NOMO-1 treated with DMSO at 0.1 percent for 48 hours (cell line): ENCODE measurements at regions not wholly inside any gene's neighbourhood (a gene's known extent, or its start where the extent isn't known, plus 50 kb on each side); places are given as distances from the start of the nearest gene placed in this dataset.
A peak's percentile ranks its signal among the peaks of the same experiment; 100 is the strongest.
"Not testable (repeated sequence)": the region's sequence is repeated elsewhere in the genome, so short reads cannot be mapped to it uniquely, and the experiment has no call there.

Experiments used
- DNase-seq: peaks from one replicate; lab custom pipeline; 2025; ENCODE audit not compliant: unreplicated experiment; lab: John Stamatoyannopoulos, UW

DNA sequence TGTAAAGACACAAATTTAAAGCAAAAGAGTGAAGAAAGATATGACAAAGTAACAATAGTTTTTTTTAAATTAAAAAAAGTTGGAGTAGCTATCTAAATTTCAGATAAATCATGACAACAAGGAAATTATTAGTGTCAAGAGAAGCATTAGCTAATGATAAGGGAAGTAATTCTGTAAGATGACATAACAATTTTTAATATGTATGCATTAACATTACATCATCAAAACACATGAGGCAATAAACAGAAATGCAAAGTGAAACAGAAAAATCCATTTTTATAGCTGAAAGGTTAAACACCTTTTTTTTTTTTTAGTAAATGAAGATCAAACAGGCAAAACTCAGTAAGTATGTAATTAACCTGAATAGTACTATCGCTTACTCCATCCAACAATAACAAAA, 804.9 kb upstream of the PRR20A start:
- DNase-seq, result no peak

DNA sequence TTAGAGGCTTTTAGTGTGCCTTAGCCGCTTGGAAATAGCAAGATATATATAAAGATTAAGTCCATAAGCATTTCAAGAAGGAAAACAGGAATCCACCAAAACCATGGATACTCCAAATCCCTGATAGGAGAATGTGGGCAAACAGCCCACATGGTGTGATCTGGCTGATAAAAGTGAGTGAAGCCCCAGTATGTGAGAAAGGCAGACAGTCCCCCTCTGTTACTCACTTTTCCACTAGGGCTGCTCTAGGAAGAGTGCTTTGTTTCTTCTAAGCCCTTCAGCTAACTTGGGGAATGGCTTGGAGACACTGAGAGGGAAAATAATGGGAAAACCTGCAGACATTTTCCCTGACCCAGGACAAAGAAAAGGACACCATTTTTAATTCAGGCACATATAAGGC, 802.3 kb upstream of the PRR20A start:
- DNase-seq, result no peak

DNA sequence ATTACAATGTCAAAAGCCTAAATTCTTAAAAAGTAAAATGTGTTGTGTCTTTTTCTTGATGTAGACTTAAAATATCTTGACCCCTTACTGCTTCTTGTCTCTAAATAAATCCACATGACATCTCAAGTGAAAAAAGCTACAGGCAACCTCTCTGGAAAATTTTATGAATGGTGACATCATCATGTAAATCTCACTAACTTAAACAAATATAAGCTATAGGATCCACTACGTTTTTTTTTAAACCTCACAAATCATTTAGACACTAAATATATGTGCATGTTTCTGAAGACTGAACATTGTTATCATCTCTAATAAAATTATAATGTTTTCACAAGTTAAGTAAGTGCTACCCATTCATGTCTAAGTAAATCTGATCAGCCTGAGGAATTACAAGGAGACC, 793.7 kb upstream of the PRR20A start:
- no peak for DNase-seq

DNA sequence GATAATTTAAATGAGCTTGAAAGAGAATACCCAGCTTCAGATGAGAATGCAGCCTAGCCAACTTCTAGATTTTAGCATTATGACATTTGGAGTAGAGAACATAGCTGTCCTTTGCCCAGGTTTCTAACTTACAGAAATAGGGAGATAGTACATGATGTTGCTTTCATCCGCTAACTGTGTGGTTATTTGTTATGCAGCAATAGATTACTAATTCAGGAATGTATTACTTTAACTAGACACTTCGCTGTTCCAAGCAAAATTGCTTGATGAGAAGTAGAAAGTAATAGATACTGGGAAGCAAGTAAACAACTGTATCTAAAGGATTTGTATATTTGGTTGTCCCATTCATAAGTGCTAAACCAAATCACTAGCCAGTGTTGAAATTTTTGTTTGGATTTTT, 790.9 kb upstream of the PRR20A start:
- no peak for DNase-seq

DNA sequence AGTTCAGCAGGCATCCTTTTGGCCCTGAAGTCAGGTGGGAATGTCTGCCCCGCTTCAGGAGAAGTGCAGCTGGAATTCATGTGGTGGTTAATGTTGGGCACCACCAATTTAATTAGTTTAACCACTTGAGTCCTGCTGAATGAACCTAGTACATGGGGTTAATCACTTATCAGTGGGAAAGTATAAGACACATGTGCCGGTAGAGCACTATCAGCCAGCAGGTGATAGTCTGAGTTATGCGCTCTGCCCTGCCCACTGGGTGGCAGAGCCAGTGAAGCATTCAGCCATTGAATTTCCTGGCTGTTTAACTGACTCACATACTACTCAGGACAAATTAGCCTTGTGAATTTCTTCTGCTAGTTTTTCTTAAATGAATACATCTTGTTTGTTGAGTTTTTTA, 789.7 kb upstream of the PRR20A start:
- DNase-seq, result no peak

DNA sequence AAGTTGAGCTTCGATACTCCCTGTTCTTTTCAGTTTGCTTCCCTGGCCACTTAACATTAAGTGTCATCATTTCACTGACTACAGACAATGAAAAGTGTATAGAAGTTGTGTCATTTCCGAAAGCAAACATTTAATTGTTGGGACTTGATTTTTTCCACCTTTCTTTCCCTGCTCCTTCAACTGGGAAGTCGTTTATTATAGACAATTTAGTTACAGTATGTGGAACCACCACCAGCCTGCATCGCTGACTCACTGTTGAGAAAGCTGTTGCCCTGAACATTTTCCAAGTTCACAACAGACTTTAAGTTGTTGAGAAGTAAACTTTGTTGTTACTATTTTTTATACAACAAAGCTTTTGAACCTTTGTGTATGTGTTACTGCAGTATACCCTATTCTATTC, 788.4 kb upstream of the PRR20A start:
- DNase-seq, result no peak

DNA sequence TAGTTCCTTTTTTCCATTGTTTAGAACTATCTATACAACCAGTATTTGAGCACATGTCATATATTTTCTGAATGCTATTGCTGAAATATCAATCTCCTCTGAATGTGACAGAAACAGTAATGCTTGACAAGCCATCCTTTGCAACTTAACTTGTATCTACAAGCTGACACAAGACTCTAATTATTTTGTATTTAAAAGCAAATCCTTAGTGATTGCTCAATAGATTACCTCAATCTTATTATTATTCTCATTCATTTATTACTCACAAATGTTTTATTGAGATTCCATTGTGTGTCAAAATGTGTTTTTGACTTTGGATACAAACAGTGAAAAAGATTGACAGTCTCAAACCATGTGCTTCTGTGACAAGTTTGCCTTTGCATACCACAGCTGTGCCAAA, 787.8 kb upstream of the PRR20A start:
- no peak for DNase-seq

DNA sequence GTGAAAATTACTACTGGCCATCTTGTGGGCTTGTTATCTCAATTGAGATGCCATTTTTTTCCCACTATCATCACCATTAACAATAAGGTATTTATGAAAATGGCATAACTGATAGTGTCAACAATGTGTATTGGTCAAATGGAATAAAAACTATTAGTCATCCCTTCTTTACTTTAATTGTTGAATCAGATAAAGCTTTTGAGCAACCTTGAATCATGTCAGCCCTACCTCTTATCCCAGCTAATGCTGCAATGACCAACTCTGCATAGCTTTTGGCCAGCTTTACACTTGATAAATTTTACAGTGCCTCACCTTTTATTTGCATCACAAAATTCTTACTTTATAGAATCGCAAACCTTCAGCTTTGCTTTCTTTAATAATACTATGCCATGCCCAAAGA, 784.0 kb upstream of the PRR20A start:
- DNase-seq, result no peak

DNA sequence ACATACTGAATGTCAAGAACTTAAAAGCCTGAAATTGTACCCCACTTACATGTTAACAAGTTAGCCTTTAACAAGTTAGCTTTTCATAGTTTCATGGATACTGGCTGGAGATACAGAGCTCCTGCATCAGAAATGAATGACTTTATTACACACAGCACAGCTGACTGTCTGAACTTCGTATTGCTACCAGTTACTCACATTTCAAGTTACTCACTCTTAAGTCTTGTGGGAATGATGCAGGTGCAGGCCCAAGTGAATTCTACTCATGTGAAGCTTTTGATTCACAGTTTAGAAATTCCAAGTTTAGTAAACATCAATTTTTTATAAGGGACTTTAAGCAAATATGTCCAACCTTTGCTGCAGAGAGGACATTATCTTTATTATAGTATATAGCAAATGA, 762.2 kb upstream of the PRR20A start:
- no peak for DNase-seq

DNA sequence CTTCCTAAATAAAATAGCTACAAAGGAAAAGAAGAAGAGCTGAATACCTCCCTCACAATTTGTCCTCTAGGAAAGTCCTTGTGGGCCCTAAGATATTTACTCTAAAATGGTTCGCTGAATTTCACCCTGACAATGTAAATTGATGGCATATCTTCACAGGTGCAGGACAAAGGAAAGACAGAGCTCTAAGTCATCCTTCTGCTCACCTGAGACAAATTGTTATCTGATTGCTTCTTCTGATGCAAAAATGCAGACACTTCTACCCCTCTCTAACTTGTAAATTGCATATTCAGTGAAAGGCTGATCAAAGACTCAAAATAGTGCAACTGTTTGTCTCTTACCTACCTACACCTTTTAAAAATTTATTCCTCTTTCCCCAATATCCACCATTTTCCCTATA, 747.2 kb upstream of the PRR20A start:
- DNase-seq, result no peak

DNA sequence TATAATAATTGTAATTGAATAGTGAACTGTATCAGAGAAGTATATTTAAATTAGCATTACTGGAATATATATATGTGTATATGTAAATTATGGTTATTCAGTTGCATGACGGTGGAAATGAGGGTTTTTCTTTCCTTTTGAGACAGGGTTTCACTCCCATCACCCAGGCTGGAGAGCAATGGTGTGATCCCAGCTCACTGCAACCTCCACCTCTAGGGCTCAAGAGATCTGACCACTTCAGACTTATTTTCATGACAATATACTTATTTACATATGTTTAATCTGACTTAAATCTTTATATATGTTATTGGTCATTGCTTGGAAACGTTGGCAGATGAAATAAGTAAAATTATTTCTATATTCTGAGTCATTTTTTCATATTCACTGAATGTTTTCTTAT, 744.4 kb upstream of the PRR20A start:
- no peak for DNase-seq

DNA sequence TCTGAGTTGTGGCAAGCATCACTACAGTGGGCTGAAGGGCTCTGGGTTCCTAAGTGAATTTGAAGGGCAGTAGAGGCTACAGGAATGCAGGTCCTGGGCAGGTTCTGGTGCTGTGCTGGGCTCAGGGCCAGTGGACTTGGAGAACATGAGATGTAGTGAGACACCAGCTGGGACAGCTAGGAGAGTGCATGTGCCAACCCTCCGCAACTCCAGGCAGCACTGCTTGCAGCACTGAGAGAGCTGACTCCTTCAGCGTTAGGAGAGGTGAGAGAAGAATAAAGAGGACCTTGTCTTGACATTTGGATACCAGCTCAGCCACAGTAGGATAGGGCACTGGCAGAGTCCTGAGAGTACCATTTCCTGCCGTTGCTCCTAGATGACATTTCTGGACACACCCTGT, 739.9 kb upstream of the PRR20A start:
- no peak for DNase-seq

DNA sequence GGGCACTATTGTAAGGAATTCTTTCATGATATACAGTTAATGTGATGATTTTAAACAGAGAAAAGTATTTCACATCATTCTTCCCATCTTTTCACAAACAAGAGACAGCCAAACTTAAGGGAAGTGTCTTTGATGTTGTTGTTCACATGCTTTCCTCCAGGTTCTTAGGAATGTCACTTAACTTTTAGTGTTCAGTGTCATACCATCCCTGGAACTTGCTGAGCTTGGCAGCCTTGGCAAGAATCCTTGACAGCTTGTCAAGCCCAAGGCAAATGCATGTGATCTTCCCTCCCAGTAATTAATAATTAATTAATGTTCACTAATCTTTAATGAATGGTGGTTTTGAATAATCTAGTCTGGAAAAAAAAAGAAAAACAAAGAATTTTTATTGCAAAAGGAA, 727.9 kb upstream of the PRR20A start:
- DNase-seq, result no peak

DNA sequence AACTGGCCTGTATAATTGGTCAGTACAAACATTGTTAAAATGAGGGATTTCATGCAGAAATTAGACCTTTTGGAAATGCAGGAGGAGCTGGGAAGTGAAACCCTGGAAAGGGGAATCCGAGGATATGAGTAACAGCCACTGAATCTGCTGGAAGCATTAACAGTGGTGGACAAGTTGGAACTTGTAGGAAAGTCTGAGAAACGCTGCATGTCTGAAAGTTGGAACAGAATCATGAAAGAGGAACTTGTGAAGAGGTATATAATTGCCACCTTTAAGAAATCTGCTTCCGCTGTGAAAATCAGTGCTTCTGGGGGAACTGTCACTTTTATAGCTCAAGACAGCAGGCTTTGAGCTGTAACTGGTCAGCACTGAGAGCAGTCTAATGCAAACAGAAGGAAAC, 716.5 kb upstream of the PRR20A start:
- peak; percentile 4 for DNase-seq

DNA sequence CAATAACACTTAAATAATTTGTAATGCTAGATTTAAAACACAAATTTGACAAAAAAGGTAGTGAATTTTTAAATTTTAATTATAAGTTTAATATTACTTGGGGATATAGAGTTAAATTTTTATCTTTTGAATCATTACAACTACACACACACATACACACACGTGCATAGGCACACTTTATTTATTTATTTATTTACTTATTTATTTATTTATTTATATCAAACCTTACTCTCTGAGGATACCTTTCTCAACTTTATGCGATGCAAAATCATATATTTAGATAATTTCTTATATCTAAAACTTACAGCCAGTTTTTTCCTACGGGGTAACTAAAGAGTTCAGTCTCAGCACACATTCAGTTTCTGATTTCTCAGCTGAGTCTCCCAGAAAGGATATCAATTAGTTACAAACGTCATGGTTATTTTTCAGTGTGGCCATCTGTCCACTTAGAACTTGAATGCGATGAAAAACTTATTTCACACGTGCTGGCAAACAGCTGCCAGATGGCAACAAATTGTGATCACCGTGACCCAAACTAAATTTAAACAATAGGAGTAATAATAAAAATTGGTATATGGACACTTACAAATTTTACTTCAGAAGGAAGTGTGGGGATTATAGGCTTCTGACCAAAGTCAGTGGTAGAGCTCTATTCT, 683.1 kb upstream of the PRR20A start:
- DNase-seq, result no peak

DNA sequence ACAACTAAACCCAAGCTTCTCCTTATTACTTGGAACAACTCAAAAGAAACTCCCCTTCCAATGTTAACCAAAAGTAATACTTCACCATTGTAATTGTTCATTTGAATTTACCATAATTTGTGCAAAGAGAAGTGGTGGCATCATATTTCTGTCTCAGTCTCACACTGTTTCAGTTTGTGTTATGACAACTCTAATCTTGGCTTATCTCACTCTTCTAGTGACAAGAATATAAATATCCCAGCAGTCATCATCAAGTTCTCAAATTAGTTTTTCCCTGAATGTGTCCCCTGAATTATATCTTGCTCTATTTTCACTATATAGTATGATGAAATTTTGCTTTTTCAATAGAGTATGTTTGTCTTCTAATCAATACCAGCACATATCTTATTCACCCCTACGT, 681.4 kb upstream of the PRR20A start:
- no peak for DNase-seq

DNA sequence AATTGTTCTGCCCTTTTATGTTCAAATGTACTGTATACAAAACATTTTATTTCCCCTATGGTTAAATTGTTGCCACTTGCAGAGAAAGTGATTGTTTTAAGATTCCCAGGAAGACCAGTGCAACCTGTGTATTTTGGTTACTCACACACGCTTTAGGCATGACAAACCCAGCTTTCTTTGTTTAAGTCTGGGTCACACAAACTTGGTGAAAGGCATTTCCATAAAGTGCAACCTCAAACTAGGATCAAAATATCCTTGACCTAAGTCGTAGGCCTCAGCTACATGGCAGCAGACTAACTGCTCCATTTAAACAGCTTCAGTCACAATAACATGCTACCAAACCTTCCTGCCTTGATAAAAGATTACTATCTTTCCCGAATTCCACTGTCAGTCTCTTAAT, 639.0 kb upstream of the PRR20A start:
- no peak for DNase-seq

DNA sequence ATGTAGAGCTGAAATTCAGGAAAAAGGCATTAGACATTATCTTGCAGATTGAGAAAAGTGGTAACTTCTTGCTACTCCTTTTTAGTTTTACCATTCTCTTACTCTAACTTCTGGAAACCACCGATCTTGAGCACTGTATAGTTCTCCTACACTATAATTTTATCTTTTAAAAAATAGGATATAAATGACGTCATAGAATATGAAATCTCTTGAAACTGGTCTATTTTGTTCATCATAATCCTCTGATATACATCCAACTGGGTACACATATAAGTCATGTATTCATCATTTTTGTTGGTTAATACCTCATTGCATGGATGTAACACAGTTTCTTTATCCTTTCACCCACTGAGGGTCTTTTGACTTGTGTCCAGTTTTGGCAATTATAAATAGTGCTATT, 629.9 kb upstream of the PRR20A start:
- no peak for DNase-seq

DNA sequence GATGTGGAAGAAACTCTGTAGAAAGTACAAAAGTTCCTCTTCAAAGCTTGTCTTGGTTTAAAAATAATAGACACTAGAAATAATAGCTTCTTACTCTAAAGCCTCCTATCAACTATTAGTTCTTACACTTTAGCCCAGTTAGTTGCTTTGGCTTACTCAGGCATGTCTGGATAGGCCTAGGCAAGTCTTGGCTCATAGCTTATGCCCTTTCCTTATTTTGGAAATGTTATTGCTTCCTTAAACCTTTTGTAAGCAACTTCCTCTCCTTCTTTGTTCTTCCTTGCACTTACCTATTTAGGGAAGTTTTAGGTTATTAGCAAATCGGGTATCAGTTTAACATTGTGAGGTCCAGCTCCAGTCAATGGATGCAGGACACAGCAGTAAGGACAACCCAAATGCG, 628.4 kb upstream of the PRR20A start:
- not testable (repeated sequence) for DNase-seq

DNA sequence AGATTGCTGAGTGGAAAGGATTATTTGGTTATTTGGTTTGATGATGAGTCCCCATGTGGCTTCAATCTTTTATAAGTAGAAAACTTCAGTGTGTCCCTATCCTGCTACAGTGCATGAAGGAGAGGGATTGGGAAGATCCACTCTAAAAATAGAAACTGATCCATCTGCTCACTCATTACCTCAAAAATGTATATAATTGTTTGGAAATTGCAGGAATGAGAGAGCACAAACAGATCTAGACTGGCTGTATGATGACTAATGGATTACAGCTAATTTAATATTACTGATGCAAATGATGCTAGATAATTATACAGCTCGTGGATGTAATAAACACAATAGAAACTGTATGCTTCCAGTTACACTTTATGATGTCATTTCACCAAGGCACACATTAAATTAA, 625.3 kb upstream of the PRR20A start:
- no peak for DNase-seq

DNA sequence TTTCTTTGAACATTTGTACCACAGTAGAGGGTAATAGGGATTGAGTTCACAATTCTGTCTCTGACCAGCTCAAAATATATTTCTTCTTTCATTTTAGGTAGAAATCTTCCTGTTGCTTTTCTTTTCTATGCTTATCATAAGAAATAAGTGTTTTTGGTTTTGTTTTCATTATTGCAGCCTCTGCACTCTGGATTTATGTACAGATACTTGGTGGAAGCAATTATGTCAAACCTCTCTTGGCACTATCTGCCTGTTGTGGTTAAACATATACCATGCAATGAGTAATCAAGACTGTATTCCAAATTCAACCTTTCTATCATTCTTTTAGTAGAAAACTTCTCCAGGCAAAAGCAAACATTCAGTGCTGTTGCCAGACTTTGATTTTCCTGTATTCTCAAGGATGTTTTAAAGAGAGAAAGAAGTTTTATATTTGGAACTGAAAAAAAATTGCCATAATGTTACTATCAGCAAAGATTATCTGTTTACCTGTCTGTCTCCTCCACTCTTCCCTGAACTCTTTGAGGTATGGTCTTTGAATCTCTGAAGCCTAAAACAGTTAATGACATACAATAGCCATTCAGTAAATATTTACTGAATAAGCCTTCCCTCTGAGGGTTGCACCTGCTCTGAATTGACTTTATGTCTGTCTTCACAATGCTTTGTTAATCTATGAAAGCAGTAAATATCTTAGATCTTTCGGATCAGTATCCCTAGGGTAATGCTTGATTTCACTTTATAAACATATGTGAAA, 612.5 kb upstream of the PRR20A start:
- DNase-seq, result no peak

DNA sequence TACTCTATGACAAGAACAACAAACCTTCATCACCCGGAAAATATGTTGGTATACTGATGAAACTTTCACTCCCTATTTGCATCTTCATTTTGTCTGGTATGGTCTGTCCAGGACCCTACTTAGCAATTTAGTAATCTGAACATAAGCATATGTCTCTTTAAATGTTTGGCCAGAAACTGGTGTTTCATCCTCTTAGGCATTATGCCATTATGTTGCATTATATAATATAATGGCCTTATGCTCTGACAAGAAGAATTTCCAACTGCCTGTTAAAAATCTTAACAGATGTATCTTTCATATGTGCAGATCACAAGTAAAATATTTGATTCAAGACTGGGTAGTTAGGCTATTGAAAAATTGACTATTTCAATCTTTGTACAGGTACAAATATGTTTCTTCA, 610.6 kb upstream of the PRR20A start:
- DNase-seq, result no peak

DNA sequence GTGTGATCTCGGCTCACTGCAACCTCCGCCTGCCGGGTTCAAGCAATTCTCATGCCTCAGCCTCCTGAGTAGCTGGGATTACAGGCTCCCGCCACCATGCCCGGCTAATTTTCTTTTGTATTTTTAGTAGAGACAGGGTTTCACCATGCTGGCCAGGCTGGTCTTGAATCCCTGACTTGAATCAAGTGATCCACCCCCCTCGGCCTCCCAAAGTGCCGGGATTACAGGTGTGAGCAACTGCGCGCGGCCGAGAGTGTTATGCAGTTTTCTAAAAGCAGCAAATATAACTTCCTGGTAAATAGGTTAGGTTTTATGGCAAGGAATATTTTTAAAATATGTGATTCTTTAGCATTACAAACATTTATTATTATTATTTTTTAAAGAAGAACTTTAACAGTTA, 592.8 kb upstream of the PRR20A start:
- not testable (repeated sequence) for DNase-seq
